ENCODE measurements at regions not wholly inside any gene's neighbourhood (a gene's known extent, or its start where the extent isn't known, plus 50 kb on each side); places are given as distances from the start of the nearest gene placed in this dataset.

- 92% methylated on average over 8 of the region's 8 CpGs for WGBS (ENCODE audit: insufficient coverage)
- Histone ChIP-seq H3K36me3 (ENCODE audit: control insufficient read depth, insufficient read depth, low read length) (no peaks in the 10 kb centered on the region), H3K27ac (ENCODE audit: low read length) (no peak overlapping the region), H3K4me3 (ENCODE audit: low read length) (no peak overlapping the region), H3K27me3 (ENCODE audit: control insufficient read depth, insufficient read depth, low read length) (no peaks in the 10 kb centered on the region), H3K4me1 (ENCODE audit: control insufficient read depth, insufficient read depth, low read length) (no peaks in the 10 kb centered on the region), H3K9me3 (ENCODE audit: control insufficient read depth, insufficient read depth, low read length) (no peaks in the 10 kb centered on the region)
- Mint-ChIP-seq H3K4me3 (no peak overlapping the region), H3K36me3 (no peaks in the 10 kb centered on the region), H3K9me3 (peaks cover 3 to 4% of the 10 kb centered on the region in 2 donors), H3K4me1 (no peaks in the 10 kb centered on the region), H3K27ac (no peak overlapping the region), H3K27me3 (ENCODE audit: low read depth in 2 of 2) (no peaks in the 10 kb centered on the region)
- intact Hi-C loops (cut with micrococcal nuclease): no loop called here
- no peak for TF ChIP-seq CTCF (IDR thresholded peaks at IDR 0.05)
- DNase-seq: no peak
- no peak for ATAC-seq
These were observed 508.1 kb downstream of the NTRK3 start for GRCh38 chr15:87748483-87748882.

- Mint-ChIP-seq H3K4me3 (no peak overlapping the region), H3K4me1 (no peaks in the 10 kb centered on the region), H3K36me3 (no peaks in the 10 kb centered on the region), H3K9me3 (peaks cover 3 to 4% of the 10 kb centered on the region in 2 donors), H3K27me3 (ENCODE audit: low read depth in 2 of 2) (no peaks in the 10 kb centered on the region), H3K27ac (no peak overlapping the region)
- H3K4me1 ChIP-seq (ENCODE audit: control insufficient read depth, insufficient read depth, low read length): no peaks in the 10 kb centered on the region
- H3K4me3 ChIP-seq (ENCODE audit: low read length): no peak overlapping the region
- no peak overlapping the region for H3K27ac ChIP-seq (ENCODE audit: low read length)
- WGBS (ENCODE audit: insufficient coverage): 82% methylated on average over 1 of the region's 1 CpG
- H3K36me3 ChIP-seq (ENCODE audit: control insufficient read depth, insufficient read depth, low read length): no peaks in the 10 kb centered on the region
- ATAC-seq: no peak
- DNase-seq: no peak
- TF ChIP-seq CTCF (IDR thresholded peaks at IDR 0.05): no peak
- no peaks in the 10 kb centered on the region for H3K9me3 ChIP-seq (ENCODE audit: control insufficient read depth, insufficient read depth, low read length)
- intact Hi-C loops (cut with micrococcal nuclease): no loop called here
- no peaks in the 10 kb centered on the region for H3K27me3 ChIP-seq (ENCODE audit: control insufficient read depth, insufficient read depth, low read length)
These were observed 509.5 kb downstream of the NTRK3 start for GRCh38 chr15:87747087-87747486.

- H3K27me3 Mint-ChIP-seq (ENCODE audit: low read depth in 2 of 2): no peaks in the 10 kb centered on the region
- TF ChIP-seq CTCF (IDR thresholded peaks at IDR 0.05): no peak
- Histone ChIP-seq H3K27ac (ENCODE audit: low read length) (no peak overlapping the region), H3K4me3 (ENCODE audit: low read length) (no peak overlapping the region), H3K27me3 (ENCODE audit: control insufficient read depth, insufficient read depth, low read length) (no peaks in the 10 kb centered on the region), H3K36me3 (ENCODE audit: control insufficient read depth, insufficient read depth, low read length) (no peaks in the 10 kb centered on the region), H3K9me3 (ENCODE audit: control insufficient read depth, insufficient read depth, low read length) (no peaks in the 10 kb centered on the region), H3K4me1 (ENCODE audit: control insufficient read depth, insufficient read depth, low read length) (no peaks in the 10 kb centered on the region)
- H3K9me3 Mint-ChIP-seq: peaks cover 3 to 4% of the 10 kb centered on the region in 2 donors
- DNase-seq (no peak), ATAC-seq (no peak)
- no peak overlapping the region for H3K4me3 Mint-ChIP-seq
- intact Hi-C loops (cut with micrococcal nuclease): no loop called here
- no peak overlapping the region for H3K27ac Mint-ChIP-seq
- H3K4me1 Mint-ChIP-seq: no peaks in the 10 kb centered on the region
- no peaks in the 10 kb centered on the region for H3K36me3 Mint-ChIP-seq
These were observed 510.2 kb downstream of the NTRK3 start for GRCh38 chr15:87746333-87746732.

- no peaks in the 10 kb centered on the region for H3K4me1 Mint-ChIP-seq
- intact Hi-C loops (cut with micrococcal nuclease): no loop called here
- Histone ChIP-seq H3K9me3 (ENCODE audit: control insufficient read depth, insufficient read depth, low read length) (no peaks in the 10 kb centered on the region), H3K4me1 (ENCODE audit: control insufficient read depth, insufficient read depth, low read length) (no peaks in the 10 kb centered on the region), H3K4me3 (ENCODE audit: low read length) (no peak overlapping the region), H3K27ac (ENCODE audit: low read length) (no peak overlapping the region), H3K27me3 (ENCODE audit: control insufficient read depth, insufficient read depth, low read length) (no peaks in the 10 kb centered on the region), H3K36me3 (ENCODE audit: control insufficient read depth, insufficient read depth, low read length) (no peaks in the 10 kb centered on the region)
- ATAC-seq (no peak), DNase-seq (no peak)
- H3K36me3 Mint-ChIP-seq: no peaks in the 10 kb centered on the region
- no peak for TF ChIP-seq CTCF (IDR thresholded peaks at IDR 0.05)
- WGBS (ENCODE audit: insufficient coverage): 100% methylated on average over 1 of the region's 2 CpGs
- no peak overlapping the region for H3K4me3 Mint-ChIP-seq
- H3K9me3 Mint-ChIP-seq: peaks cover 3 to 4% of the 10 kb centered on the region in 2 donors
- no peak overlapping the region for H3K27ac Mint-ChIP-seq
- no peaks in the 10 kb centered on the region for H3K27me3 Mint-ChIP-seq (ENCODE audit: low read depth in 2 of 2)
These were observed 511.7 kb downstream of the NTRK3 start for GRCh38 chr15:87744815-87745214.

Data from natural killer cell (primary cell).